Stimulated activated CD8-positive, alpha-beta memory T cell treated with anti-CD3 and anti-CD28 coated beads, Interleukin-2, amount 100 ng/mL, for 1 hour (primary cell): ENCODE measurements at regions not wholly inside any gene's neighbourhood (a gene's known extent, or its start where the extent isn't known, plus 50 kb on each side); places are given as distances from the start of the nearest gene placed in this dataset.

Experiments
- DNase-seq, 2 donors: peaks; one replicate each; pipeline ENCODE4 v3.0.0-alpha.2; 2020; ENCODE audit warnings: low read depth in 2 of 2

DNA sequence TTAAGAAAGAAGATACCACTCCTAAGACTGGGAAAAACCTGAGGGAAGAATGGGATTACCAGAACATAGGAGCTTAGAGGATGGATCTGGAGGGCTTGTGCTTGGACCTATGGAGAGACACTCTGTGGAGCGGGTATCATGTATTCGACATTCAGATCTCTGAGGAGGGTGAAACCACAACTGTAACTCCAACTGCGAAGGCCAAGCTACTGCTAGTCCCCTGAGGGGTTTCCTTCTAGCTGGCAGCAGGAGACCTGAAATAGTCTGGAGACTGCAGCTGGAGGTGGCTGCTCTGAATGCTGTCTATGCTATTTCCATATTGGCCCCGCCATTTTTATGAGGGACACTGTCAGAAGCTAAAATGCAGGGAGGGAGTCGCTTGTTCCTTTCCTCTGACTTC, 462.3 kb downstream of the PTPRC start:
- no peak for DNase-seq

DNA sequence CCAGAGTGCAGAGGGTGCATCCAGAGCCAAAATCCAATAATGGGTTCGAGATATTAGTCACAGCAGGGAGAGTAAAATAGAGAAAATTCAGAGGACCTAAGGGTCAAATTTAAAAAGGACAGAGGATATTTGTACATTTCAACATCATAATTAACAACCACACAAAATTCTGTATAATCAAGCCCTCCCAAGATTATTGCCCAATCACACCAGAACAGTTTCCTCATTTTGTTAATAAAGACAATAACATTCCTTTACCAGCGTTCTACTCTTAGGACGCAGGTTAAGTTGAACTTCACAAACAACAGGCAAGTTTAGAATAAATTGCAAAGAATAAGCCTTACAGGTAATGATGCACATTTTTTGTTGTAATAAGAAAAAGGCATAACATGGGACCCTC, 462.8 kb downstream of the PTPRC start:
- no peak for DNase-seq

DNA sequence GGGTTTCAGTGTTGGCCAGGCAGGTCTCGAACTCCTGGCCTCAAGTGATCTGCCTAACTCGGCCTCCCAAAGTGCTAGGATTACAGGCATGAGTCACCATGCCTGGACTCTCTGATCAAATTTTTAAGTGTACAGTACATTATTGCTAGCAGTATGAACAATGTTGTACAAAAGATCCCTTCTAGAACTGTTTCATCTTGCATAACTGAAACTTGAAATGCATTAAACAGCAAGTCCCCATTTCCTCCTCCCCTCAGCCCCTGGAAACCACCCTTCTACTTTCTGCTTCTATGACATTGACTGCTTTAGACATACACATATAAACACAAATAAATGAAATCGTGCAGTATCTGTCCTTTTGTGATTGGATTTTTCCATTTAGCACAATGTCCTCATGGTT, 463.4 kb downstream of the PTPRC start:
- DNase-seq = no peak

DNA sequence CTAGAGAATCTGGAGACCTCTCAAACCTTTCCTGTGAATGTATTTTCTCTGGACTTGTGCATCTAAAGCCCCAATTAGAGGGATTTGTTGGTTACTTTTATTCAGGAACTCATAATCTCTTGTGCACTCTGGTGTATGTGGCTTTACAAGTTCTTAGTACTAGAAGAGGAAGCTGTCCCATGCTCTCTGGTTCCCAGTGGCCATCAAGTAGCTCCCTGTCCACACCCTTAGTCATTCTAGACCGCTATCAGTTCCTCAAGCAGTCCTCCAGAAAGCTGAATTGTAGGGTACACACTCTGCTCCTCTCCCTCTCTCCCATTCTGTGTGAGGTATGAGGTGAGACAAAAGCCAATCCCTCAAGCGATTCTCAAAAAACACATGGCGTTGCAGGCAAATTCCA, 470.3 kb downstream of the PTPRC start:
- no peak for DNase-seq

DNA sequence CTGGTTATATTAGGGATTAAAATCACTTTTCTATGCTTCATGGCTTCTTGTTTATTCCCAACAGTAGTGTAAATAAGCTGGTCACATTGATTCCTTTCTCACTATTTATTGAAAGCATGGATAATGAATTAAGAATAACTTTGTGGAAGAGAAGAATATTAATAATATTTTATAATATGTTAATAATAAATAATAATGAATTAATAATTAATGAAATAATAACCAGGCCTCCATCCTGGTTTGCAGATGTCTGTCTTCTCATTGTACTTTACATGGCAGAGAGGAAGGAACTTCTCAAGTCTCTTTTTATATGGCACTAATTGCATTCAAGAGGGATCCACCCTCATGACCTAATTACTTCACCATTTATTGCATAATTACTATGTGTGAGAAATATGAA, 473.5 kb downstream of the PTPRC start:
- DNase-seq = no peak

DNA sequence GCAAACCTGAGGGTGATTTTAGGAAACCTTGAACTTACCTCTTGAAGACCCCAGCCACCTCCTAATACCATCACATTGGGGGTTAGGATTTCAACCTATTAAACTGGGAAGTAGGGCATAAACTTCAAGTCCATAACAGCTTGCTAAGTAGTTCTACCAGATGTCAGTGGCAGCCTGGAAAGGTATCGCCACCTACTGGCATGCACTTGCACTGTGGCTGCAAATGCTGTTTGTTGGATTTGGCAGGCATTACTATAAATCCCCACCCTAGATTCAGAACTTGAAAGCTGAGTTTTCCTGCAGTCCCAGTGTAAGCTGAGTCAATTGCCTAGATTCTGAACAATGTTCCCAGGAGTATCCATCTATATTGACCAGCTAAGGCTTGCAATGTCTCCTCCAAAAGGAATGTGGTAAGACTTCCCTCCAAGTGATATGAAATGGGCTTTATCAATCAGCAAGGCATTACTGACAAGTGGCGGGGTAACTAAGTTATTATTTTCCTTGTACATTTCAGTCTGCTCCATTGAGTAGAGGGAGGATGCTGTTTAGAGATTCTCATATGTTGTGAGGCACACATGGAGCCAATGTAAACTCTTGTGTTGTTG, 474.5 kb downstream of the PTPRC start:
- DNase-seq = peak; percentile 33 to 47

DNA sequence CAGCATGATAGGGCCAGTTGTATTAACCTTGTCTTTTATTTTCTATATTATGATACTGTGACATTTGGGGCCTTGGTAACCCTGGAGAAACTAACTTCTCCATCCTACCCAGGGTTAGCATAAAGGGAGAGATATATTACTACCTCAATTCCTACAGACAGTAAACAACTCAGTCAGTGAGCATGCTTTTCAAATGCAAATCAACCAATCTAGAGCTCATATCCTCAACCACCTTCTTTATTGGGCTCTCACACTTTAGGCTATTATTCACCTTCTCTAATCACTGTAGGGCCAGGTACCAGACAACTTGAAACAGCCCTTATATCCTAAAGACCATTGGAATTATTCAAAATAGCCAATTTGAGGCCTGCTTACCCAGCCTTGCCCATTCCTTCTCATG, 477.6 kb downstream of the PTPRC start:
- DNase-seq = no peak

GRCh38 chr1:199121047-199121446, 482.2 kb downstream of the PTPRC start:
- DNase-seq = no peak

GRCh38 chr1:199122085-199122484, 483.2 kb downstream of the PTPRC start:
- DNase-seq = no peak

- DNase-seq = no peak
Observed at GRCh38 chr1:199122532-199123311, 483.9 kb downstream of the PTPRC start.

DNA sequence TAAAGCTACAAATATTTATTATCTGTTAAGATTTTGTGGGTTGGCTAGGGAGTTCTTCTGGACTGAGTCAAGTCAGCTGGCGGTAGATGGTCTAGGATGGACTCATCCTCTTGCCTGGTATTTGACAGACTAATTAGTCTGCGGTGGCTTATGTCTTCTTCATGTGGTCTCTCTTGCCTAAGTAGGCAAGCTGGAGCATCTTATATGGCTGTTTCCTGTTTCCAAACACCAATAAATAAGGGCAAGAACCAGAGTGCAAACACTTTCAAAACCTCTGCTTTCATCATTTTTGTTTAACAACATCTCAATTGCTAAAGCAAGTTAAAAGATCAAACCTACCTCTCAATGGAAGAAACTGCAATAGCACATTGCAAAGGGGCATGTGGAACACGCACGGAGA, 484.8 kb downstream of the PTPRC start:
- no peak for DNase-seq

- no peak for DNase-seq
Observed at GRCh38 chr1:199124351-199124750, 485.5 kb downstream of the PTPRC start.

GRCh38 chr1:199129247-199129646, 490.4 kb downstream of the PTPRC start:
- no peak for DNase-seq

GRCh38 chr1:199132006-199132405, 493.2 kb downstream of the PTPRC start:
- no peak for DNase-seq

- DNase-seq = no peak
Observed at GRCh38 chr1:199135901-199136300, 497.1 kb downstream of the PTPRC start.

DNA sequence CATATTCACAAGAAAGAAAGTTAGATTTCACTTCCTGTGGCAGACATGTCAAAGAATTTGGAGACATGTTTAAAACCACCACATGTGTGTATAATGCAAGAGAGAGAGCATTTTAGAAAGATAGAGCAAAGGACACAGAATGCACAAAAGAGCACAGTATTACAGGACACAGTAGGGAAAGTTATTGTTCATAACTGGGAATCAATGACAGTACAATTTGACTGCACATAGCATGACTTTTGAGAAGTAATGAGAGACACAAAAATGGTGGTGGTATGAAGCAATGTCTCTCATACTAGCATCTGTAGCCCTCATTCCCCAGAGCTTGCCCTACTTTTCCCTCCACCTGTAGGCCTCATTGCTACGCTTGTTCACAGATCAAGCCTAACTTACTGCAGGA, 499.2 kb downstream of the PTPRC start:
- DNase-seq = no peak

GRCh38 chr1:199149591-199149990, 510.8 kb downstream of the PTPRC start:
- DNase-seq = no peak

- DNase-seq = no peak
Observed at GRCh38 chr1:199150756-199151155, 511.9 kb downstream of the PTPRC start.

GRCh38 chr1:199151634-199152425, 513.0 kb downstream of the PTPRC start:
- DNase-seq = no peak

DNA sequence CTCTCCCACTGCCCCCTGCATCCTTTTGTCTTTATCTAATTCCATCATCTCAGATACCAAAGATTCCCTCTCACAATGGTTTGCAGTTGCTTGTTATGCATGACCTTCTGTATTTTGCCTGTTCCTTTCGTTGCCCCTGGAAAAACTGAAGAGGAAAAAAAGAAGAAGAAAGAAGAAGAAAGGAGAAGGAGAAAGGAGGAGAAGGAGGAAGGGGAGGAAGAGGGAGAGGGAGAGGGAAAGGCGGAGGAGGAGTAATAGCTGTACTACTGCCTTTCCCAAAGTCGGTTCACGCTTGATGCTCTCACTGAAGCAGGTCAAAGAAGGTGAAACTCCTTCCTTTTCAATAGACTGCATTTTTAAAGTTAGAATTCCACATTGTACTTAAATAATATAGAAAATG, 513.8 kb downstream of the PTPRC start:
- DNase-seq = no peak

GRCh38 chr1:199155166-199156019, 516.6 kb downstream of the PTPRC start:
- no peak for DNase-seq

DNA sequence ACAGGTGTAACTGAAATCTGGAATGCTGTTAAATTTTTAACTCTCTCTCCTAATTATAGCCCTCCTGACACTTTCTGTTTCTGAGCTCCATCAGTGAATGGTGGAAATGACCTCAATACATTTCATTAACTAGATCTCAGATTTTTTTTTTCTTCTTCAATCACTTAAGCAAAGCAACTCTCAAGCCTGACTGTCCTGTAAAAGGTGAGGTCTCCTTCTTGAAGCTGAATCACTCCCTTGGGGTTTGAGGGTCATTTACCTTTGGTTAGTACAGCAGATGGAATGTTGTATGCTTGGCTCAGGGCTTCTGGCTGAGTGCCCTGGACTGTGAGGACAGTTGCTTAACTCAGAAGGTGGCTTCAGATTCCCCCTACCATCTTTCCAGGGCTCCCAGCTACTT, 518.7 kb downstream of the PTPRC start:
- DNase-seq = no peak
